ENCODE measurements at regions not wholly inside any gene's neighbourhood (a gene's known extent, or its start where the extent isn't known, plus 50 kb on each side); places are given as distances from the start of the nearest gene placed in this dataset.

DNA sequence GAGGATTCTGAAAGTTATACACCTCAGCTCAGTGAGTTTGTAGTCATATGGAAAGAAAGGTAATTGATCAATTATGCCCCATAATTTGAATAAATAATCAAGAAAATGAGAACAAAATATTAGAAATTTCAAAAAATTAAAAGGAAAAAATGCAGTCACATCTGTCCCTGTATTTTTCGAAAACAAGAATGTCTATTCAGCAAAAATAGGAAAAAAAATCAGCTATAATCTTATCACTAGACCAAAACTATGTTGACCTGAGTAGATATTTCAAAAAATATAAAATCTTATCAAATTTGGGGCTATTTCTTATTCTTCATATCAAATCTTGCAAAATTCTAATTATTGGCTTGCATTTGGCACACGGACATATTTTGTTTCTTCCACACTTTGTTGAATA, 501.2 kb upstream of the CNTN3 start:
- Histone ChIP-seq H3K27ac (no peak overlapping the region), H3K4me3 (no peak overlapping the region)
- DNase-seq (ENCODE audit: low spot score) = no peak
- TF ChIP-seq, protein P1, sequence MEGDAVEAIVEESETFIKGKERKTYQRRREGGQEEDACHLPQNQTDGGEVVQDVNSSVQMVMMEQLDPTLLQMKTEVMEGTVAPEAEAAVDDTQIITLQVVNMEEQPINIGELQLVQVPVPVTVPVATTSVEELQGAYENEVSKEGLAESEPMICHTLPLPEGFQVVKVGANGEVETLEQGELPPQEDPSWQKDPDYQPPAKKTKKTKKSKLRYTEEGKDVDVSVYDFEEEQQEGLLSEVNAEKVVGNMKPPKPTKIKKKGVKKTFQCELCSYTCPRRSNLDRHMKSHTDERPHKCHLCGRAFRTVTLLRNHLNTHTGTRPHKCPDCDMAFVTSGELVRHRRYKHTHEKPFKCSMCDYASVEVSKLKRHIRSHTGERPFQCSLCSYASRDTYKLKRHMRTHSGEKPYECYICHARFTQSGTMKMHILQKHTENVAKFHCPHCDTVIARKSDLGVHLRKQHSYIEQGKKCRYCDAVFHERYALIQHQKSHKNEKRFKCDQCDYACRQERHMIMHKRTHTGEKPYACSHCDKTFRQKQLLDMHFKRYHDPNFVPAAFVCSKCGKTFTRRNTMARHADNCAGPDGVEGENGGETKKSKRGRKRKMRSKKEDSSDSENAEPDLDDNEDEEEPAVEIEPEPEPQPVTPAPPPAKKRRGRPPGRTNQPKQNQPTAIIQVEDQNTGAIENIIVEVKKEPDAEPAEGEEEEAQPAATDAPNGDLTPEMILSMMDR (IDR thresholded peaks at IDR 0.05) = no peak

DNA sequence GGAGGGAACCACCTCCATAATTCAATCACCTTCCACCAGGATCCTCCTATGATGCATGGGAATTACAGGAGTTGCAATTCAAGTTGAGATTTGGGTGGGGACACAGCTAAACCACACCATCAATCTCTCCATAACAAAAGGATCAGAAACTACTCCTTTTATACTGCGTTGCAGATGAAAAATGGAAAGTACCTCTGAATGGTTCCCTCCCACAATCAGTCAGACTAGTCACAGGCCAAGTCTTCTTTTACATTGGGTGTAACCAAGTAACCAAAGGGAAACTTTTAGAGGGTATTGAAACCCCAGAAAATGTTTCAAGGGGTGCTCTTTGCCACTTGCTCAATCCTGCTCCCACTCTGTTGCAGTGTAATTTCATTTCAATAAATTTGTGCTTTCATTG, 504.3 kb upstream of the CNTN3 start:
- H3K4me3 ChIP-seq = no peak overlapping the region
- H3K27ac ChIP-seq = no peak overlapping the region
- no peak for DNase-seq (ENCODE audit: low spot score)
- TF ChIP-seq, protein P1 (IDR thresholded peaks at IDR 0.05) = no peak

DNA sequence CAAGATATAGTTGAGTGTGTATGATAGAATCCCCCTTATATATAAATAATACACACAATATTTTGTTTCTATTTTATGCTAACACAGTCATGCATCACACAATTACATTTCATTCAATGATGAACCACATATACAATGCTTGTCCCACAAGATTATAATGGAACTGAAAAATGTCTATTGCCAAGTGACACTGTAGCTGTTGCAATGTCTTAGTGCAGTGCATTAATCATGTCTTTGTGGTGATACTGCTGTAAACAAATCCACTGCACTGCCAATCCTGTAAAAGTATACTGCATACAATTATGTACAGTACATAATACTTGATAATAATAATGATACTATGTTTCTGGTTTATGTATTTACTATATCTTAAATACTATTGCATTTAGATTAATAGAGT, 512.1 kb upstream of the CNTN3 start:
- TF ChIP-seq, protein P1 (IDR thresholded peaks at IDR 0.05) = no peak
- no peak for DNase-seq (ENCODE audit: low spot score)
- no peak overlapping the region for H3K4me3 ChIP-seq
- no peak overlapping the region for H3K27ac ChIP-seq

DNA sequence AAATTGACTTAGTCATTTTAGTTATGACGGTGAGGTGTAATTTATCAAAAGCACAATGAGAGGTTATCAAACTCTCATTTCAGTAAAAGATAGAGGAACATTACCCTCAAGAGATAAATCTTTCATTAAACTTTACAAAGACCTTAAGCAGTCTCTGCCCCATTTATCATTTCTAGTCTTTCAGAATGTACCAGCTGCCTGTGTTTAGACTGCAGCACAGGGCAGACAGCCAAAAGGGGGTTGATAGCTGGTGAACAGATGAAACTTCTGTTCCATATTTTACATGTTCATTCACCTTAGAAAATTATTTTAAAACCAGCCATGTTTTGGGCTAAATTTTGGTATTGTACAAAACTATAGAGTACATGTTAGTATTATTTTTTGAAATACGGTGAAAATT, 514.6 kb upstream of the CNTN3 start:
- TF ChIP-seq, protein P1 (IDR thresholded peaks at IDR 0.05) = no peak
- DNase-seq (ENCODE audit: low spot score) = no peak
- Histone ChIP-seq H3K4me3 (no peak overlapping the region), H3K27ac (no peak overlapping the region)

DNA sequence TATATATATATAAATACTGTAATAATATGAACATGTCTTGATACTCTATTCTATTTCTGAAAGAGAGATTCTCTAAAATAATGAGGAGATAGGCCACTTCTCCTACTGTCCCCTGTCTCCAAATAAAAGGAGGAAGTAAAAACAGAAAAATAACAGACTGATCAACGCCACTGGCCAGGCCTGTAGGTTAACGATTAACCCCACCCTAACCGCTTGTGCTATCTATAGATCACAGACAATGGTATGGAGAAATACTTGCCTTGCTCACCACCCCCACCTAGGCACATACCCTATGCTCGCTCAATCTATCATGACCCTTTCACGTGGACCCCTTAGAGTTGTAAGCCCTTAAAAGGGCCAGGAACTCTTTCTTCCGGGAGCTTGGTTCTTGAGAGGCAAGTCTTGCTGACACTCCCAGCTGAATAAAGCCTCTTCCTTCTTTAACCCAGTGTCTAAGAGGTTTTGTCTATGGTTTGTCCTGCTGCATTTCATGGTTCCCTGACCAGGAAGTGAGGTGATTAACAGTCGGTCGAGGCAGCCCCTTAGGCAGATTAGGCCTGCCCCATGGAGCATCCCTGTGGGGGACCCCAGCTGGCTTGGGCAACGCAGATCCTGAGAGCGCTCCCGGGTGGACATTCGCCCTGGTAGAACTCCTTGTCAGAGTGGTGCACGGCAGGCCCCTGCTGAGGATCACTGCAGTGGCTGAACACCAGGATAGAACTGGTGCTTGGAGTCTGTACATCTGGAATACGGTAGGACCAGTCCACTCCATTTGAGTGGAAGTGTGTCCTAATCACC, 521.8 kb upstream of the CNTN3 start:
- TF ChIP-seq, protein P1 (IDR thresholded peaks at IDR 0.05) = no peak
- H3K27ac ChIP-seq = no peak overlapping the region
- DNase-seq (ENCODE audit: low spot score) = no peak
- no peak overlapping the region for H3K4me3 ChIP-seq

DNA sequence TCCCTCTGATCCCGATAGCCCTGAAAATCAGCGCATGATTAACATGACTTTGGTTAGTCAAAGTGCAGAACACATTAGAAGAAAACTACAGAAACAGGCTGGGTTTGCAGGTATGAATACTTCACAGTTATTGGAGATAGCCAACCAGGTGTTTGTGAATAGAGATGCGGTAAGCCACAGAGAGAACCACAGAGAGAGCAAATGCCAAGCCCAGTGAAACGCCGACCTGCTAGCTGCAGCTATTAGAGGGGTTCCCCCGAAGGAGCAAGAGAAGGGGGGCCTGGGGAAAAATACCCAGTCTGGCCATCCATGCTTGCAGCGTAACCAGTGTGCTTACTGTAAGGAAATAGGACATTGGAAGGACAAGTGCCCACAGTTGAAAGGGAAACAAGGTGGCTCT, 523.9 kb upstream of the CNTN3 start:
- Histone ChIP-seq H3K4me3 (no peak overlapping the region), H3K27ac (no peak overlapping the region)
- no peak for DNase-seq (ENCODE audit: low spot score)
- TF ChIP-seq, protein P1 (IDR thresholded peaks at IDR 0.05) = no peak

DNA sequence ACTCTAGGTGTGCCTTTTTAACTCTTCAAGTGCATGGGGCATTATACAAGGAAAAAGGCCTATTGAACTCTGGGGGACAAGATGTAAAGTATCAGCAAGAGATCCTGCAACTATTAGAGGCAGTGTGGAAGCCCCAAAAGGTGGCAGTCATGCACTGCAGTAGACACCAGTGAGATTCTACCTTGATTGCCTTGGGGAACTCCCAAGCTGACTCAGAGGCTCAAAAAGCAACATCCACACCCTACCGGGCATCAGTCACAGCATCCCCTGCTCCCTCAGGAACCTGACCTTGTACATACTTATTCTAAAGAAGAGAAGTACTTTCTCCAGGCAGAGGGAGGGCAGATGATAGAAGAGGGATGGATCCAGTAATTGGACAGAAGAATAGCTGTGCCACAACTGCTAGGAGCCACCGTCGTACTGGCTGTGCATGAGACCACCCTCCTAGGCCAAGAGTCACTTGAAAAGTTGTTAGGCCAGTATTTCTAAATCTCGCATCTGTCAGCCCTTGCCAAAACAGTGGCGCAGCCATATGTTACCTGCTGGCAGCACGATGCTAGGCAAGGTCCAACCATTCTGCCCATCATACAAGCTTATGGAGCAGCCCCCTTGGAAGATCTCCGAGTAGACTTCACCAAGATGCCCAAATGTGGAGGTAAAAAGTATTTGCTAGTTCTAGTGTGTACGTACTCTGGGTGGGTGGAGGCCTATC, 523.1 kb upstream of the FRG2C start:
- H3K4me3 ChIP-seq = no peak overlapping the region
- H3K27ac ChIP-seq = no peak overlapping the region
- TF ChIP-seq, protein P1 (IDR thresholded peaks at IDR 0.05) = no peak
- DNase-seq (ENCODE audit: low spot score) = no peak

Measured in coronary artery (tissue), 2 donors.